ENCODE measurements at regions not wholly inside any gene's neighbourhood (a gene's known extent, or its start where the extent isn't known, plus 50 kb on each side); places are given as distances from the start of the nearest gene placed in this dataset.

DNA sequence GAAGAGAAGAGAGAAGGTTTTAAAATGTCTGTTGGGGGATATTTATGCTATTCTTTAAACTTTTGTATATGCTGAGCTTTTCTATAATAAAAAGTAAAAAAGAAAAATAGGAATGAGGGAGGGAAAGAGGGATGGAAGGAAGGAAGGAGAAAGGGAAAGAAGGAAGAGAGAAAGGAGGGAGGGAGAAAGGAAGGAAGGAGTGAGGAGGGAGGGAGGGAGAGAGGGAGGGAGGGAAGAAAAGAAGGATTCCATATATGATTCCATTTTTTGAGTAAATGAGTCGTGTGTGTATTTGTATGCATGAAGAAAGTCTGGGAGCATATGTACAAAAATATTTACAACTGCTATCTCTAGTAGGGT lies 120.9 kb upstream of the ZBTB40 start:
- Histone ChIP-seq H4K12ac (ENCODE audit: low read depth, low read length) (no peak overlapping the region), H3K27me3 (ENCODE audit: insufficient read depth, low read length) (no peaks in the 10 kb centered on the region), H3K4ac (ENCODE audit: low read depth, low read length) (no peak overlapping the region), H3K9me3 (ENCODE audit: insufficient read depth, low read depth, low read length) (peaks cover 3% of the 10 kb centered on the region), H4K8ac (ENCODE audit: low read depth, low read length) (no peak overlapping the region), H2BK5ac (ENCODE audit: low read depth, low read length, poor library complexity) (no peak overlapping the region), H3K14ac (ENCODE audit: low read length) (no peak overlapping the region), H3K4me3 (ENCODE audit: low read depth, low read length) (no peak overlapping the region), H2AFZ (ENCODE audit: insufficient read depth, low read length, poor library complexity) (no peak overlapping the region), H2AK5ac (ENCODE audit: low read length) (no peak overlapping the region), H3K4me2 (ENCODE audit: low read length) (no peak overlapping the region), H3K18ac (ENCODE audit: low read length) (no peak overlapping the region), H4K91ac (ENCODE audit: low read depth, low read length) (no peak overlapping the region), H3K79me1 (ENCODE audit: low read length) (peaks cover 3% of the 10 kb centered on the region), H3K9ac (ENCODE audit: low read length) (no peak overlapping the region), H3K23ac (ENCODE audit: low read length) (no peak overlapping the region), H3K4me1 (ENCODE audit: control insufficient read depth in 1 of 2, insufficient read depth in 2 of 2, low read length in 2 of 2) (peaks cover 9 to 10% of the 10 kb centered on the region in 2 experiments), H2BK12ac (ENCODE audit: low read length) (no peak overlapping the region), H3K36me3 (ENCODE audit: control insufficient read depth in 1 of 2, insufficient read depth in 2 of 2, low read length in 2 of 2) (no peaks in the 10 kb centered on the region), H3K27ac (ENCODE audit: low read depth, low read length) (no peak overlapping the region), H2BK120ac (ENCODE audit: insufficient read depth, low read length, poor library complexity) (no peak overlapping the region), H3K79me2 (ENCODE audit: control insufficient read depth, insufficient read depth, low read length, poor library complexity) (no peaks in the 10 kb centered on the region)
- DNase-seq, result no peak
- WGBS (ENCODE audit: extremely low coverage, insufficient coverage, insufficient read length), result no CpG with 5 or more reads among the region's 1 CpG

DNA sequence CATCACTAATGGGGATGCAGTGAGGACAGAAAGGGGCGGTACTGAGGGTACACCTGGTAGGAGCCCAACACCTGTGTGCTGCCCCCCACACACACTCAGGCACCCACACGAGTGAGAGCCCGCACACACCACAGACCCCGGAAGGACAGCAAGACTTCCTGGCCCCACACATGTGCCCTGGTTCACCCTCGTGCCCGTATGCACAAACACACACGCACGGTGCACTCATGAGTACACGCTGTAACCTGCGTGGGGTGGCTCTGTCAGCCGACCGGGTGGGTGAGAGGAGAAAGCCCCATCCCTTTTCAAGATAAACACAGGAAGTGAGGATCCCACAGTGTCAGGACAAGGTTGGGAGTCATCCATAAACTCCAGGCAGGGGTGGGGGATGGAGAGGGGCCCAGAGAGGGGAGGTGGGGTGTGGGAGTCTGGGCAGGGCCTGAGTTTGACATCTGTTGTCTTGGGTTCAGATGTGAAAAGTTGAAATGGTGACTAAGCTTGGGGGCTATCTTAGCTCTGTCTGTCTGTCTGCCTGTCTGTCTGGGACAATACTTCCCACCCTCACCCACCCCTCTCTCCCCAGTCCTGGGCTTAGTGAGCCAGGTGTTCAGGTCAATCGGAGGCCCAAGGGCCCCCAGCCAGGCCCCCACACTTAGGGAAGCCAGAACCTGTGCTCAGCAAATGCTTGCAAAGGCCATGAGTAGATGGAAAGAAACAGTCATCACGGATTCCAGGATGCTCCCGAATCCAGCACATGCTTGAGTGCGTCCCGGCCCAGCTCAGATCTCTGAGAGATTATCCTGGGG lies 119.8 kb upstream of the ZBTB40 start:
- Histone ChIP-seq H3K14ac (ENCODE audit: low read length) (no peak overlapping the region), H3K4me3 (ENCODE audit: low read depth, low read length) (no peak overlapping the region), H3K27ac (ENCODE audit: low read depth, low read length) (no peak overlapping the region), H2BK5ac (ENCODE audit: low read depth, low read length, poor library complexity) (no peak overlapping the region), H2BK120ac (ENCODE audit: insufficient read depth, low read length, poor library complexity) (no peak overlapping the region), H3K9me3 (ENCODE audit: insufficient read depth, low read depth, low read length) (peaks cover 3% of the 10 kb centered on the region), H2BK12ac (ENCODE audit: low read length) (no peak overlapping the region), H3K9ac (ENCODE audit: low read length) (no peak overlapping the region), H3K36me3 (ENCODE audit: control insufficient read depth in 1 of 2, insufficient read depth in 2 of 2, low read length in 2 of 2) (no peaks in the 10 kb centered on the region), H3K79me2 (ENCODE audit: control insufficient read depth, insufficient read depth, low read length, poor library complexity) (no peaks in the 10 kb centered on the region), H3K23ac (ENCODE audit: low read length) (no peak overlapping the region), H3K4ac (ENCODE audit: low read depth, low read length) (no peak overlapping the region), H2AK5ac (ENCODE audit: low read length) (no peak overlapping the region), H3K79me1 (ENCODE audit: low read length) (no peaks in the 10 kb centered on the region), H4K8ac (ENCODE audit: low read depth, low read length) (no peak overlapping the region), H3K4me2 (ENCODE audit: low read length) (no peak overlapping the region), H3K27me3 (ENCODE audit: insufficient read depth, low read length) (no peaks in the 10 kb centered on the region), H3K18ac (ENCODE audit: low read length) (no peak overlapping the region), H4K91ac (ENCODE audit: low read depth, low read length) (no peak overlapping the region), H4K12ac (ENCODE audit: low read depth, low read length) (no peak overlapping the region), H2AFZ (ENCODE audit: insufficient read depth, low read length, poor library complexity) (no peak overlapping the region), H3K4me1 (ENCODE audit: control insufficient read depth in 1 of 2, insufficient read depth in 2 of 2, low read length in 2 of 2) (peaks cover 4 to 5% of the 10 kb centered on the region in 2 experiments)
- DNase-seq, result no peak
- no CpG with 5 or more reads among the region's 17 CpGs for WGBS (ENCODE audit: extremely low coverage, insufficient coverage, insufficient read length)

DNA sequence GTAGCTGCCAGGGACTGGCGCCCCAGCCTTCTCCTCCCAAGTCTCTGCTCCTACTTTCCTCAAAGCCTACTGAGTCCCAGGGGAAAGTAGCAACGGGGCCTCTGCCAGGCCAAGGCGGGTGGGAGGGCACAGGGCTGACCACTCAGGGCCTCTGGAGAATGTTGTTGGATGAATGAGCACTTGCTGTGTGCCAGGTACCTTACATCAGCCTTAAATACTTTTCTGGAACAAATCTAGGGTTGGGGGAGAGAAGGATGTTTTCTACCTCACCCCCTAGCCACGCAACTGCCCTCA lies 119.3 kb upstream of the ZBTB40 start:
- Histone ChIP-seq H3K79me2 (ENCODE audit: control insufficient read depth, insufficient read depth, low read length, poor library complexity) (no peaks in the 10 kb centered on the region), H4K8ac (ENCODE audit: low read depth, low read length) (no peak overlapping the region), H3K4me2 (ENCODE audit: low read length) (no peak overlapping the region), H3K27ac (ENCODE audit: low read depth, low read length) (no peak overlapping the region), H3K9me3 (ENCODE audit: insufficient read depth, low read depth, low read length) (peaks cover 3% of the 10 kb centered on the region), H3K4ac (ENCODE audit: low read depth, low read length) (no peak overlapping the region), H3K27me3 (ENCODE audit: insufficient read depth, low read length) (no peaks in the 10 kb centered on the region), H3K23ac (ENCODE audit: low read length) (no peak overlapping the region), H4K12ac (ENCODE audit: low read depth, low read length) (no peak overlapping the region), H2BK12ac (ENCODE audit: low read length) (no peak overlapping the region), H3K4me3 (ENCODE audit: low read depth, low read length) (no peak overlapping the region), H3K9ac (ENCODE audit: low read length) (no peak overlapping the region), H4K91ac (ENCODE audit: low read depth, low read length) (peak overlapping the region; percentile 47), H3K4me1 (ENCODE audit: control insufficient read depth in 1 of 2, insufficient read depth in 2 of 2, low read length in 2 of 2) (peaks cover 4 to 5% of the 10 kb centered on the region in 2 experiments), H3K18ac (ENCODE audit: low read length) (no peak overlapping the region), H2AK5ac (ENCODE audit: low read length) (no peak overlapping the region), H3K14ac (ENCODE audit: low read length) (no peak overlapping the region), H3K79me1 (ENCODE audit: low read length) (no peaks in the 10 kb centered on the region), H2BK120ac (ENCODE audit: insufficient read depth, low read length, poor library complexity) (no peak overlapping the region), H2AFZ (ENCODE audit: insufficient read depth, low read length, poor library complexity) (no peak overlapping the region), H3K36me3 (ENCODE audit: control insufficient read depth in 1 of 2, insufficient read depth in 2 of 2, low read length in 2 of 2) (no peaks in the 10 kb centered on the region), H2BK5ac (ENCODE audit: low read depth, low read length, poor library complexity) (no peak overlapping the region)
- no CpG with 5 or more reads among the region's 4 CpGs for WGBS (ENCODE audit: extremely low coverage, insufficient coverage, insufficient read length)
- no peak for DNase-seq

DNA sequence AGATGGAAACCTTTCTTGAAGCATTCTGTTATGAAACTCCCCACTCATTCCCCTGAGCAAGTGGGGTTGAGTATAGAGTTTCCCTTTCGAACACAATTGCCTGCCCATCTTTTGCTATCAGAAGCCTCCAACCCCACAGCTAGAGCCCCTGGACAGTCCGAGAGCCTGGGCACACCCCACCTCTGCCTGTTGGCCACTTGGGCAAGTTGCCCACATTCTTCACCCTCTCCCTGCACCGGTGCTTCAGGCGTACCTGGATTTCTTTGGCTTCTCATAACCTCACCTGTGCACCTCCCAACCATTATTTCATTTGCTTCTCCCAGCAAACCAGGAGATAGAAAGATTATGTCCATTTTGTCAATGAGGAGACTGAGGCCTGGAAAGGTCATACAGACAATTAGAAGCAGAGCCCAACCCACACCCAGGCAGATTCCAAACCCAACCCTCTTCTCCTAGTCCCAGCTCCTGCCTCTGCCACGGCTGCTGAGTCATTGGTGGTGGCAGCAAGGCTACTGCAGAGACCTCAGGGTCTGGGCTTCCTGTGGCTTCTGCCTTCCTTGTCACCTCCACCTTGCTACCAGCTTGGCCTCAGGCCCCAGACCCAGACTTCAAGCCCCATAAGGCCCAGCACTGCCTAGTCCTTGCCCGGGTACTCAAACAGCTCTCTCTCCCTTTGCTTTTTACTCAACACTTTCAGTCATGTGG lies 118.7 kb upstream of the ZBTB40 start:
- Histone ChIP-seq H3K27me3 (ENCODE audit: insufficient read depth, low read length) (no peaks in the 10 kb centered on the region), H3K36me3 (ENCODE audit: control insufficient read depth in 1 of 2, insufficient read depth in 2 of 2, low read length in 2 of 2) (no peaks in the 10 kb centered on the region), H3K4ac (ENCODE audit: low read depth, low read length) (no peak overlapping the region), H4K91ac (ENCODE audit: low read depth, low read length) (no peak overlapping the region), H3K14ac (ENCODE audit: low read length) (no peak overlapping the region), H3K9ac (ENCODE audit: low read length) (no peak overlapping the region), H4K8ac (ENCODE audit: low read depth, low read length) (no peak overlapping the region), H3K9me3 (ENCODE audit: insufficient read depth, low read depth, low read length) (peaks cover 3% of the 10 kb centered on the region), H3K4me3 (ENCODE audit: low read depth, low read length) (no peak overlapping the region), H3K27ac (ENCODE audit: low read depth, low read length) (no peak overlapping the region), H2BK12ac (ENCODE audit: low read length) (no peak overlapping the region), H2AFZ (ENCODE audit: insufficient read depth, low read length, poor library complexity) (no peak overlapping the region), H3K18ac (ENCODE audit: low read length) (no peak overlapping the region), H2BK120ac (ENCODE audit: insufficient read depth, low read length, poor library complexity) (no peak overlapping the region), H3K79me2 (ENCODE audit: control insufficient read depth, insufficient read depth, low read length, poor library complexity) (no peaks in the 10 kb centered on the region), H4K12ac (ENCODE audit: low read depth, low read length) (no peak overlapping the region), H3K23ac (ENCODE audit: low read length) (no peak overlapping the region), H3K4me1 (ENCODE audit: control insufficient read depth in 1 of 2, insufficient read depth in 2 of 2, low read length in 2 of 2) (peaks cover 4 to 5% of the 10 kb centered on the region in 2 experiments), H2AK5ac (ENCODE audit: low read length) (no peak overlapping the region), H3K4me2 (ENCODE audit: low read length) (no peak overlapping the region), H3K79me1 (ENCODE audit: low read length) (no peaks in the 10 kb centered on the region), H2BK5ac (ENCODE audit: low read depth, low read length, poor library complexity) (no peak overlapping the region)
- no CpG with 5 or more reads among the region's 6 CpGs for WGBS (ENCODE audit: extremely low coverage, insufficient coverage, insufficient read length)
- DNase-seq, result peak in 1 of 2 donors; percentile 33
